ENCODE measurements at regions not wholly inside any gene's neighbourhood (a gene's known extent, or its start where the extent isn't known, plus 50 kb on each side); places are given as distances from the start of the nearest gene placed in this dataset.

GRCh38 chr10:58918887-58919286 is 257.6 kb upstream of the PHYHIPL start:
- no peak for DNase-seq
- H3K36me3 ChIP-seq (replicated peaks; ENCODE audit: control insufficient read depth, insufficient read depth, low read length), result no peaks in the 10 kb centered on the region
- H3K4me3 ChIP-seq (ENCODE audit: insufficient read depth, low read depth, low read length), result no peak overlapping the region
- H3K27me3 ChIP-seq (ENCODE audit: control insufficient read depth, insufficient read depth, low read length), result no peaks in the 10 kb centered on the region

GRCh38 chr10:58919927-58920654 is 256.4 kb upstream of the PHYHIPL start:
- H3K4me3 ChIP-seq (ENCODE audit: insufficient read depth, low read depth, low read length), result no peak overlapping the region
- DNase-seq, result no peak
- H3K36me3 ChIP-seq (replicated peaks; ENCODE audit: control insufficient read depth, insufficient read depth, low read length), result no peaks in the 10 kb centered on the region
- H3K27me3 ChIP-seq (ENCODE audit: control insufficient read depth, insufficient read depth, low read length), result no peaks in the 10 kb centered on the region

- H3K27me3 ChIP-seq (ENCODE audit: control insufficient read depth, insufficient read depth, low read length), result no peaks in the 10 kb centered on the region
- no peak overlapping the region for H3K4me3 ChIP-seq (ENCODE audit: insufficient read depth, low read depth, low read length)
- no peaks in the 10 kb centered on the region for H3K36me3 ChIP-seq (replicated peaks; ENCODE audit: control insufficient read depth, insufficient read depth, low read length)
- DNase-seq, result no peak
Observed at GRCh38 chr10:58920655-58921003, 255.8 kb upstream of the PHYHIPL start.

GRCh38 chr10:58921421-58921855 is 255.0 kb upstream of the PHYHIPL start:
- H3K36me3 ChIP-seq (replicated peaks; ENCODE audit: control insufficient read depth, insufficient read depth, low read length), result no peaks in the 10 kb centered on the region
- no peak for DNase-seq
- H3K4me3 ChIP-seq (ENCODE audit: insufficient read depth, low read depth, low read length), result no peak overlapping the region
- no peaks in the 10 kb centered on the region for H3K27me3 ChIP-seq (ENCODE audit: control insufficient read depth, insufficient read depth, low read length)

- Histone ChIP-seq H3K36me3 (replicated peaks; ENCODE audit: control insufficient read depth, insufficient read depth, low read length) (no peaks in the 10 kb centered on the region), H3K27me3 (ENCODE audit: control insufficient read depth, insufficient read depth, low read length) (no peaks in the 10 kb centered on the region), H3K4me3 (ENCODE audit: insufficient read depth, low read depth, low read length) (no peak overlapping the region)
- no peak for DNase-seq
Observed at GRCh38 chr10:58925381-58925780, 251.1 kb upstream of the PHYHIPL start.

GRCh38 chr10:58930500-58930899 is 245.9 kb upstream of the PHYHIPL start:
- Histone ChIP-seq H3K27me3 (ENCODE audit: control insufficient read depth, insufficient read depth, low read length) (no peaks in the 10 kb centered on the region), H3K36me3 (replicated peaks; ENCODE audit: control insufficient read depth, insufficient read depth, low read length) (no peaks in the 10 kb centered on the region), H3K4me3 (ENCODE audit: insufficient read depth, low read depth, low read length) (no peak overlapping the region)
- DNase-seq, result no peak

GRCh38 chr10:58932126-58932525 is 244.3 kb upstream of the PHYHIPL start:
- no peaks in the 10 kb centered on the region for H3K36me3 ChIP-seq (replicated peaks; ENCODE audit: control insufficient read depth, insufficient read depth, low read length)
- H3K27me3 ChIP-seq (ENCODE audit: control insufficient read depth, insufficient read depth, low read length), result no peaks in the 10 kb centered on the region
- DNase-seq, result no peak
- no peak overlapping the region for H3K4me3 ChIP-seq (ENCODE audit: insufficient read depth, low read depth, low read length)

- no peak overlapping the region for H3K4me3 ChIP-seq (ENCODE audit: insufficient read depth, low read depth, low read length)
- DNase-seq, result no peak
- H3K36me3 ChIP-seq (replicated peaks; ENCODE audit: control insufficient read depth, insufficient read depth, low read length), result no peaks in the 10 kb centered on the region
- no peaks in the 10 kb centered on the region for H3K27me3 ChIP-seq (ENCODE audit: control insufficient read depth, insufficient read depth, low read length)
Observed at GRCh38 chr10:58932577-58933314, 243.7 kb upstream of the PHYHIPL start.

- no peaks in the 10 kb centered on the region for H3K27me3 ChIP-seq (ENCODE audit: control insufficient read depth, insufficient read depth, low read length)
Observed at GRCh38 chr10:58936364-58936763, 240.1 kb upstream of the PHYHIPL start.

GRCh38 chr10:58937423-58937822 is 239.0 kb upstream of the PHYHIPL start:
- H3K27me3 ChIP-seq (ENCODE audit: control insufficient read depth, insufficient read depth, low read length), result no peaks in the 10 kb centered on the region
- H3K36me3 ChIP-seq (replicated peaks; ENCODE audit: control insufficient read depth, insufficient read depth, low read length), result no peaks in the 10 kb centered on the region
- no peak overlapping the region for H3K4me3 ChIP-seq (ENCODE audit: insufficient read depth, low read depth, low read length)
- DNase-seq, result no peak

More at GRCh38 chr10:58936364-58936763, 240.1 kb upstream of the PHYHIPL start:
- no peak for DNase-seq
- Histone ChIP-seq H3K36me3 (replicated peaks; ENCODE audit: control insufficient read depth, insufficient read depth, low read length) (no peaks in the 10 kb centered on the region), H3K4me3 (ENCODE audit: insufficient read depth, low read depth, low read length) (no peak overlapping the region)

- Histone ChIP-seq H3K4me3 (ENCODE audit: insufficient read depth, low read depth, low read length) (no peak overlapping the region), H3K36me3 (replicated peaks; ENCODE audit: control insufficient read depth, insufficient read depth, low read length) (no peaks in the 10 kb centered on the region), H3K27me3 (ENCODE audit: control insufficient read depth, insufficient read depth, low read length) (no peaks in the 10 kb centered on the region)
- no peak for DNase-seq
Observed at GRCh38 chr10:58942724-58943123, 233.7 kb upstream of the PHYHIPL start.

- no peaks in the 10 kb centered on the region for H3K27me3 ChIP-seq (ENCODE audit: control insufficient read depth, insufficient read depth, low read length)
- no peaks in the 10 kb centered on the region for H3K36me3 ChIP-seq (replicated peaks; ENCODE audit: control insufficient read depth, insufficient read depth, low read length)
- no peak overlapping the region for H3K4me3 ChIP-seq (ENCODE audit: insufficient read depth, low read depth, low read length)
- no peak for DNase-seq
Observed at GRCh38 chr10:58943256-58943890, 233.1 kb upstream of the PHYHIPL start.

- no peak overlapping the region for H3K4me3 ChIP-seq (ENCODE audit: insufficient read depth, low read depth, low read length)
- DNase-seq, result no peak
- no peaks in the 10 kb centered on the region for H3K27me3 ChIP-seq (ENCODE audit: control insufficient read depth, insufficient read depth, low read length)
- H3K36me3 ChIP-seq (replicated peaks; ENCODE audit: control insufficient read depth, insufficient read depth, low read length), result no peaks in the 10 kb centered on the region
Observed at GRCh38 chr10:58943960-58944359, 232.5 kb upstream of the PHYHIPL start.

- no peaks in the 10 kb centered on the region for H3K27me3 ChIP-seq (ENCODE audit: control insufficient read depth, insufficient read depth, low read length)
Observed at GRCh38 chr10:58948303-58948702, 228.1 kb upstream of the PHYHIPL start.

GRCh38 chr10:58950618-58951017 is 225.8 kb upstream of the PHYHIPL start:
- Histone ChIP-seq H3K4me3 (ENCODE audit: insufficient read depth, low read depth, low read length) (no peak overlapping the region), H3K27me3 (ENCODE audit: control insufficient read depth, insufficient read depth, low read length) (no peaks in the 10 kb centered on the region), H3K36me3 (replicated peaks; ENCODE audit: control insufficient read depth, insufficient read depth, low read length) (no peaks in the 10 kb centered on the region)
- no peak for DNase-seq

More at GRCh38 chr10:58948303-58948702, 228.1 kb upstream of the PHYHIPL start:
- no peak for DNase-seq
- H3K4me3 ChIP-seq (ENCODE audit: insufficient read depth, low read depth, low read length), result no peak overlapping the region
- no peaks in the 10 kb centered on the region for H3K36me3 ChIP-seq (replicated peaks; ENCODE audit: control insufficient read depth, insufficient read depth, low read length)
